Endothelial cell of umbilical vein (primary cell): ENCODE measurements at regions not wholly inside any gene's neighbourhood (a gene's known extent, or its start where the extent isn't known, plus 50 kb on each side); places are given as distances from the start of the nearest gene placed in this dataset.
"Not testable (repeated sequence)": the region's sequence is repeated elsewhere in the genome, so short reads cannot be mapped to it uniquely, and the experiment has no call there.

Source experiments
- BruUV-seq: library from RNA; stranded (reverse); fragments of 400-500 nt; replicated peaks from 2 replicates; lab custom pipeline; 2021; lab: Mats Ljungman, UMichigan
- CTCF ChIA-PET: fragments of 300-600, 350-600 bp; sonication (Branson Sonifier 250); formaldehyde crosslinking; loops from one replicate; lab custom pipeline; 2021; ENCODE audit warnings: antibody characterized with exemption, inconsistent platforms; lab: Charles Lee
- POLR2A ChIA-PET: fragments of 300-600, 350-600 bp; sonication (Branson Sonifier 250); formaldehyde crosslinking; loops from one replicate; lab custom pipeline; 2021; ENCODE audit warnings: antibody characterized with exemption, inconsistent platforms; lab: Charles Lee
- DNase-seq: peaks from one replicate; pipeline ENCODE4 v3.0.0-alpha.2; 2011; ENCODE audit warnings: low read depth, low spot score
- FAIRE-seq: peaks from 2 replicates; lab custom pipeline; 2011; peaks lifted over from hg19 to GRCh38; lab: Jason Lieb, UNC
- H2AFZ ChIP-seq: 2 replicates; pipeline ENCODE4 v1.6.0; 2012; ENCODE audit warnings: low read depth, low read length, control low read depth, inconsistent platforms
- H3K27ac ChIP-seq: 2 replicates; pipeline ENCODE4 v1.5.1; 2011; ENCODE audit warnings: low read depth, mild to moderate bottlenecking, control low read depth, low read length, moderate library complexity; ENCODE audit not compliant: insufficient read depth
- H3K27me3 ChIP-seq, 2 experiments: 2 replicates each; pipeline versions ENCODE4 v1.6.0 to v1.6.1; 2011; ENCODE audit warnings: low read length in 2 of 2, mixed read lengths in 1 of 2; ENCODE audit not compliant: control insufficient read depth in 2 of 2, insufficient read depth in 2 of 2
- H3K36me3 ChIP-seq, 2 experiments: 2 replicates in 1 of 2; 3 replicates in 1 of 2; pipeline ENCODE4 v1.5.1; 2011; ENCODE audit warnings: low read length in 2 of 2, mild to moderate bottlenecking in 1 of 2, moderate library complexity in 1 of 2; ENCODE audit not compliant: control insufficient read depth in 2 of 2, insufficient read depth in 2 of 2; ENCODE audit errors: extremely low read depth in 1 of 2
- H3K4me1 ChIP-seq: 3 replicates; pipeline ENCODE4 v1.5.1; 2011; ENCODE audit warnings: mild to moderate bottlenecking, low read length; ENCODE audit not compliant: control insufficient read depth, insufficient read depth; ENCODE audit errors: extremely low read depth
- H3K4me2 ChIP-seq: 2 replicates; pipeline ENCODE4 v1.6.1; 2011; ENCODE audit warnings: low read length, control low read depth, mixed read lengths; ENCODE audit not compliant: insufficient read depth
- H3K4me3 ChIP-seq, 3 experiments: fragments of 200-600 bp in 1 of 3; sonication (generic), shearing (Covaris generic) in 1 of 3; replicated peaks in 1 of 3; 2 replicates each; pipeline ENCODE4 v1.5.1; 2011 to 2016; ENCODE audit warnings: control low read depth in 3 of 3, low read length in 3 of 3, mild to moderate bottlenecking in 2 of 3, inconsistent platforms in 1 of 3, low read depth in 1 of 3, moderate library complexity in 1 of 3; ENCODE audit not compliant: insufficient read depth in 1 of 3
- H3K79me2 ChIP-seq: 2 replicates; pipeline ENCODE4 v1.6.0; 2012; ENCODE audit warnings: low read length, inconsistent platforms; ENCODE audit not compliant: control insufficient read depth, insufficient read depth
- H3K9ac ChIP-seq: replicated peaks from 2 replicates; pipeline ENCODE3; 2011; ENCODE audit warnings: low read length, control low read depth; ENCODE audit not compliant: insufficient read depth; ENCODE audit errors: extremely low read depth
- H3K9me1 ChIP-seq: replicated peaks from 3 replicates; pipeline ENCODE4 v1.6.0; 2011; ENCODE audit warnings: mild to moderate bottlenecking, low read length; ENCODE audit not compliant: control insufficient read depth, insufficient read depth; ENCODE audit errors: extremely low read depth
- H3K9me3 ChIP-seq: replicated peaks from 2 replicates; pipeline ENCODE4 v1.5.1; 2012; ENCODE audit warnings: low read length, inconsistent platforms; ENCODE audit not compliant: control insufficient read depth, insufficient read depth
- H4K20me1 ChIP-seq: replicated peaks from 2 replicates; pipeline ENCODE3; 2011; ENCODE audit warnings: mild to moderate bottlenecking, low read length; ENCODE audit not compliant: control insufficient read depth, insufficient read depth; ENCODE audit errors: extremely low read depth
- EZH2 ChIP-seq: IDR thresholded peaks from 2 replicates; pipeline ENCODE4 v1.6.1; 2012; ENCODE audit warnings: borderline replicate concordance, low read depth, mild to moderate bottlenecking, moderate library complexity, low read length, inconsistent platforms; ENCODE audit not compliant: severe bottlenecking
- FOS ChIP-seq: IDR thresholded peaks from 2 replicates; pipeline ENCODE4 v1.6.1; 2011; ENCODE audit warnings: mild to moderate bottlenecking, low read length, moderate library complexity, borderline replicate concordance; ENCODE audit not compliant: insufficient read depth
- GATA2 ChIP-seq: IDR thresholded peaks from 2 replicates; pipeline ENCODE4 v1.7.0; 2011; ENCODE audit warnings: low read depth, mild to moderate bottlenecking, moderate library complexity, mixed read lengths, low read length; ENCODE audit not compliant: insufficient read length, insufficient read depth
- JUN ChIP-seq: IDR thresholded peaks from 2 replicates; pipeline ENCODE4 v1.6.1; 2011; ENCODE audit warnings: borderline replicate concordance, low read depth; ENCODE audit not compliant: insufficient read length, insufficient read depth
- POLR2A ChIP-seq: IDR thresholded peaks from 2 replicates; pipeline ENCODE4 v1.6.1; 2012; ENCODE audit warnings: low read depth, mild to moderate bottlenecking, control low read depth, low read length
- POLR2AphosphoS5 ChIP-seq: IDR thresholded peaks from 2 replicates; pipeline ENCODE4 v1.6.1; 2012; ENCODE audit warnings: low read depth, mild to moderate bottlenecking, control low read depth, low read length, moderate library complexity; ENCODE audit not compliant: insufficient read depth
- dilution Hi-C: fragments of 300-500 bp; cut with MboI; formaldehyde crosslinking; loops from one replicate; pipeline ENCODE4 v1.15.0; 2019; ENCODE audit warnings: low sequenced_read_pairs; ENCODE audit not compliant: extremely low pct_ligation_motif_present
- intact Hi-C: fragments of 100-400 bp; cut with micrococcal nuclease; formaldehyde crosslinking; loops from one replicate; pipeline ENCODE4 v1.10.0; 2022
- TF ChIP-seq, protein P1 (sequence below): IDR thresholded peaks from 2 replicates; pipeline ENCODE4 v1.6.1; 2011; ENCODE audit not compliant: insufficient read depth, insufficient read length
- TF ChIP-seq, protein P2 (sequence below), 2 donors: IDR thresholded peaks; 1 replicate in 1 of 2; 2 replicates in 1 of 2; pipeline ENCODE4 v1.5.1; 2011; ENCODE audit warnings: low read length in 2 of 2, mild to moderate bottlenecking in 2 of 2, moderate library complexity in 2 of 2, control low read depth in 1 of 2, inconsistent platforms in 1 of 2, low read depth in 1 of 2; ENCODE audit not compliant: insufficient read depth in 1 of 2; ENCODE audit errors: extremely low read depth in 1 of 2

DNA sequence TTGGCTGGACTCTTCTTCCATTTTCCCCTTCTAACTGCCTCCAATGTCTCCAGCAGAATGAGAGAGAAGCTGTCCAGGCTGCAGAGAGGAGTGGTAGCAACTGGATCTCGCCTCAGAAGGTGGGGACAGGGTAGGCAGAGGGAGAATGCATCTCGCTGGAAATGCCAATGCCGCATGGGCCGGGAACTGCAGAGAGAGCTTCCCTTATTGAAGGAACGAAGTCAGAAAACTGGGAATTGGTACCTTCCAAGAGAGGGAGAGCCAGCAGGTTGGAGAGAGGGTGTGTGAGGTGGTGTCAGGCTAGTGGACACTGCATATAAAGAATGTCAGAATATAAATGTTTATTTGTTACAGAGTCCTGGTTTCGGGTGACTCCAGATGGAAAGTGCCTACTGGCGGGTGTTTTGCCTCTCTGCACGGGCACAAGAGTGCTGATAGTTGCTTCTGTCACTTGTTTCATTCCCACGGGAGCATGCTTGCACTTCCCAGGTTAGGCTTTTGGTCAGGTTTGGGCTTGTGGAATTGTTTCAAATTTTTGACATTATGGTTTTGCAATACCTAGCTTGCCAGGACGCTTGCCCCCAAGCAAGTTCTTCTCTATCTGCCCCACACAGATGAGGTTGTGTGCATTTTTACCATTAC lies 156.8 kb upstream of the STS start:
- Histone ChIP-seq H3K4me1 (no peaks in the 10 kb centered on the region), H3K27me3 (no peaks in the 10 kb centered on the region), H3K9ac (no peak overlapping the region), H2AFZ (no peak overlapping the region), H3K79me2 (no peaks in the 10 kb centered on the region), H3K4me2 (no peak overlapping the region), H3K4me3 (no peak overlapping the region), H3K27ac (no peak overlapping the region), H3K9me1 (no peaks in the 10 kb centered on the region), H3K9me3 (no peaks in the 10 kb centered on the region), H4K20me1 (no peaks in the 10 kb centered on the region), H3K36me3 (no peaks in the 10 kb centered on the region)
- dilution Hi-C loops: no loop called here
- no peak for TF ChIP-seq JUN
- TF ChIP-seq, protein P1, sequence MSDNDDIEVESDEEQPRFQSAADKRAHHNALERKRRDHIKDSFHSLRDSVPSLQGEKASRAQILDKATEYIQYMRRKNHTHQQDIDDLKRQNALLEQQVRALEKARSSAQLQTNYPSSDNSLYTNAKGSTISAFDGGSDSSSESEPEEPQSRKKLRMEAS: no peak
- ChIA-PET CTCF (no interaction called here), POLR2A (no interaction called here)
- no peak for DNase-seq
- no peak for FAIRE-seq
- intact Hi-C loops: no loop called here
- no TSS peak for BruUV-seq

DNA sequence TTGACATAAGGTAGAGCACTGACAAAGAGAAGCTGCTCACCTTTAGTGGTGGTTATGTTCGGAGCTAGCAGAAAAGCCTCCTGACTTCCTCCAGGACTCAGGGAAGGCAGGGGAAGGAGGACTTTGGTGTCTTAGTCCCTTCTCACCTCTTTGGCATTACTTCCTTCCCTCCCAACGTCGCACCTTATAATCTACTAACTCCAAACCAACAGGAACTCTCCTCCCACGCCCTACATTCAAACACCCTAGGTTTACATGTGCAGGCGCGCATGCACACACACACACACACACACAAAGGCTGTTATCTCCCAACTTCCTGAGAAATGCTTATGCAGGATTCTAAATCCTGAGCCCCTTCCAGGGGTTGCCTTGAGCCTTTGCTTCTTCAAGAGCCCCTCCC lies 157.7 kb upstream of the STS start:
- H3K36me3 ChIP-seq: no peaks in the 10 kb centered on the region
- H4K20me1 ChIP-seq: no peaks in the 10 kb centered on the region
- no peaks in the 10 kb centered on the region for H3K9me3 ChIP-seq
- no peak overlapping the region for H3K27ac ChIP-seq
- no peak overlapping the region for H3K9ac ChIP-seq
- H3K79me2 ChIP-seq: no peaks in the 10 kb centered on the region
- intact Hi-C loops: no loop called here
- no peaks in the 10 kb centered on the region for H3K27me3 ChIP-seq
- H3K4me1 ChIP-seq: no peaks in the 10 kb centered on the region
- TF ChIP-seq JUN (no peak), EZH2 (no peak), POLR2AphosphoS5 (no peak), FOS (no peak), POLR2A (no peak), GATA2 (no peak)
- TF ChIP-seq, protein P1: no peak
- TF ChIP-seq, protein P2, sequence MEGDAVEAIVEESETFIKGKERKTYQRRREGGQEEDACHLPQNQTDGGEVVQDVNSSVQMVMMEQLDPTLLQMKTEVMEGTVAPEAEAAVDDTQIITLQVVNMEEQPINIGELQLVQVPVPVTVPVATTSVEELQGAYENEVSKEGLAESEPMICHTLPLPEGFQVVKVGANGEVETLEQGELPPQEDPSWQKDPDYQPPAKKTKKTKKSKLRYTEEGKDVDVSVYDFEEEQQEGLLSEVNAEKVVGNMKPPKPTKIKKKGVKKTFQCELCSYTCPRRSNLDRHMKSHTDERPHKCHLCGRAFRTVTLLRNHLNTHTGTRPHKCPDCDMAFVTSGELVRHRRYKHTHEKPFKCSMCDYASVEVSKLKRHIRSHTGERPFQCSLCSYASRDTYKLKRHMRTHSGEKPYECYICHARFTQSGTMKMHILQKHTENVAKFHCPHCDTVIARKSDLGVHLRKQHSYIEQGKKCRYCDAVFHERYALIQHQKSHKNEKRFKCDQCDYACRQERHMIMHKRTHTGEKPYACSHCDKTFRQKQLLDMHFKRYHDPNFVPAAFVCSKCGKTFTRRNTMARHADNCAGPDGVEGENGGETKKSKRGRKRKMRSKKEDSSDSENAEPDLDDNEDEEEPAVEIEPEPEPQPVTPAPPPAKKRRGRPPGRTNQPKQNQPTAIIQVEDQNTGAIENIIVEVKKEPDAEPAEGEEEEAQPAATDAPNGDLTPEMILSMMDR (IDR thresholded peaks at IDR 0.05; ENCODE audit: extremely low read depth in 1 of 2, insufficient read depth in 1 of 2, low read depth in 1 of 2, low read length in 2 of 2): no peak
- no peaks in the 10 kb centered on the region for H3K9me1 ChIP-seq
- BruUV-seq: no TSS peak
- dilution Hi-C loops: no loop called here
- DNase-seq: no peak
- ChIA-PET CTCF (no interaction called here), POLR2A (no interaction called here)
- no peak overlapping the region for H3K4me3 ChIP-seq
- no peak overlapping the region for H3K4me2 ChIP-seq
- no peak for FAIRE-seq
- no peak overlapping the region for H2AFZ ChIP-seq

DNA sequence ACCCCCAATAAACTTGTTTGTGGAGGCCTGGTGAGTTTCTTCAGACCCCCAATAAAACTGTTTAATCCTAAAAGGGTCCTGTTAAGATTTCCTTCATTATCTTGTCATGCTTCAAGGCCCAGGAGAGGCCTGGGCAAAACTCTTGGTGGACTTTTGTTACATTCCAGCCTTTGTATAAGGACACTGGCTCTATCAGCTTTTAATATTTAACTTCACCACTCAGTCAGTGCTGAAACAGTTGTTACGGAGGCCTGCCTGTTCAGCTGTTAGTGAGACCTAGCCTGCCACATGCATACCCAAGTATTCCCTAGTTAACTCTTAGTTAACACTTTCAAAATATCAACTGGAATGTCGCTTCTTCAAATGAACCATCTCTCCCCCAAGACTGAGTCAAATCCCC lies 158.8 kb upstream of the STS start:
- H3K9me3 ChIP-seq, H3K27ac ChIP-seq, BruUV-seq, H3K4me3 ChIP-seq, POLR2A ChIA-PET, intact Hi-C loops, CTCF ChIA-PET, H3K79me2 ChIP-seq, H3K4me2 ChIP-seq, H4K20me1 ChIP-seq, H3K9ac ChIP-seq, H3K4me1 ChIP-seq, dilution Hi-C loops, DNase-seq, H3K27me3 ChIP-seq, H2AFZ ChIP-seq, H3K9me1 ChIP-seq, FAIRE-seq, H3K36me3 ChIP-seq: not testable (repeated sequence)
